Spinal cord (tissue), 9 donors: ENCODE measurements at regions not wholly inside any gene's neighbourhood (a gene's known extent, or its start where the extent isn't known, plus 50 kb on each side); places are given as distances from the start of the nearest gene placed in this dataset.

Experiments
- DNase-seq, 6 donors: peaks; one replicate each; pipeline versions ENCODE4 v3.0.0 to v3.0.0-alpha.2; 2013 to 2015; ENCODE audit warnings: low spot score in 6 of 6, low read depth in 4 of 6
- H3K27ac ChIP-seq: one replicate; pipeline ENCODE4 v1.5.1; 2013; ENCODE audit warnings: low read depth, low read length, control low read depth
- H3K27me3 ChIP-seq: one replicate; pipeline ENCODE4 v1.6.1; 2013; ENCODE audit warnings: low read length; ENCODE audit not compliant: control insufficient read depth, insufficient read depth
- H3K36me3 ChIP-seq: one replicate; pipeline ENCODE4 v1.6.1; 2013; ENCODE audit warnings: low read length; ENCODE audit not compliant: control insufficient read depth, insufficient read depth
- H3K4me1 ChIP-seq: one replicate; pipeline ENCODE4 v1.6.1; 2013; ENCODE audit warnings: low read length; ENCODE audit not compliant: control insufficient read depth, insufficient read depth
- H3K4me3 ChIP-seq: one replicate; pipeline ENCODE4 v1.5.1; 2013; ENCODE audit warnings: low read depth, low read length, control low read depth
- H3K9me3 ChIP-seq: one replicate; pipeline ENCODE4 v1.6.1; 2013; ENCODE audit warnings: low read length; ENCODE audit not compliant: control insufficient read depth, insufficient read depth
- WGBS: methylation state at CpG from one replicate; pipeline ENCODE4 v1.1.5; 2013; ENCODE audit warnings: missing lambda C conversion rate; ENCODE audit not compliant: insufficient coverage; 5-methylcytosine and 5-hydroxymethylcytosine counted together
- donor health status: healthy.

DNA sequence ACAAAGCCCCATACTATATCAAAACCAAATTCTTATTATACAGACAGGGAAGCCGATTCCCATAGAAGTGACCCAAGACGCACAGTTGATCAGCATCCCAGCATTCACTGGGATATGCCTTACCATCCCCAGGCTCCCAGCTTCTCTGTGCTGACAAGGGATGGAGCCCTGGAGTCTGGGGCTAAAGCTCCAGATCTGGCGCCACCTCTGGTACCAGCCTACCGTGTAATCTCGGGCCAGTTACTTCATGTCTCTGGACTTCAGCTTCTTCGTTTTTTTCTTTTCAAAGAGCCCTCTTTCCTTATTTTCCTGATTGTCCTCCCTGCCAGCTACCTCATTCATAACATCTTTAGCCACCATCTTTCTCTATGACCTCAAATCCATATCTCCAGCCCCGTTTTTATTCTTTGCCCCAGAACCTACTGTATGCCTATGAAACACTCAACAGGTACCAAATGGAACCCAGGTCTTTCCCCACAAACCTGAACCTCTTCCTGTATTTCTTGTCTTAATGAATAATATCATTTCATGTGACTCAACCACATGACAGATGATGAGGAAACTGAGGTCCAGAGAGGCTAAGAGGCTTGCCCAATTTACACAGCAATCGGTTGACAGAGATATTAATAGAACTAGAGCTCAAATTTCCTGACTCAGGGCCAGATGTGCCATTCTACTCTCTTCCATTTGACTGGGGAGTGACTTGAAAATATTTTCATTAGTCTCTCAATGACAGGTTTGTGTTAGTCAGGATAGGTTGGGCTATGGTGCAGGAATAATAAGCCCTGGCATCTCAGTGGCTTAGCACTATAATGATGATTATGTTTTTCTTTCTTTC, 85.4 kb upstream of the TLE3 start:
- H3K36me3 ChIP-seq = no peaks in the 10 kb centered on the region
- H3K27ac ChIP-seq = no peak overlapping the region
- H3K4me3 ChIP-seq = no peak overlapping the region
- H3K4me1 ChIP-seq = peaks cover 22% of the 10 kb centered on the region
- H3K27me3 ChIP-seq = no peaks in the 10 kb centered on the region
- H3K9me3 ChIP-seq = no peaks in the 10 kb centered on the region
- DNase-seq = no peak
- 84% methylated on average over 6 of the region's 8 CpGs for WGBS

DNA sequence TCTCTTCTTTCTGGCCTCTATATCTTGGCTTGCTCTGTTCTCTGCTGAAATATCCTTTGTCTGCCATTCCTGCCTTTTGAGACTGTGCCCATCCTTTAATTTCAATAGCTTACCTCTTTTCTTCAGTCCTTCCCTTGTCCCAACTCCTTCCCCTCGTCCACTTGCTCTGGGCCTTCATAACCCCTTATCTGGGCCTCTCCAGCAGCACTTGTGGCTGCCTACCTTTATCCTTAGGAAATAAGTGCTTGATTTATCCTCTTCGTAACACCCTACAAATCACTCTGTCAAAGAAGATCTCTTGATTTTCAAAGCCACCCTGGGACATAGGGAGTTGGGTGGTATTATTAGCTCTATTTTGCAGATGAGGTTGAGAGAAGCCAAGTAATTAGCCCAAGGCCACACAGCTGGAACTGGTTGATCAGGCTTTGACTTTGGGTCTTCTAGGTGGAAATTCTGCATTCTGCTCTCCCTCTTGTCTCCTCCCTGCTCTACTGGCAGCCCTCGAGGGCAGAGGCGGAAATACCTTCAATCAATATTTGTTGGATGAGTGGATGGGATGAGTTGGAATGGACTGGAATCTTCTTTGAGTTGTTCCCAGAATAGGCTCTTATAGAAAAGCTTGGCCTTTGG, 84.0 kb upstream of the TLE3 start:
- H3K27me3 ChIP-seq = no peaks in the 10 kb centered on the region
- no peak overlapping the region for H3K27ac ChIP-seq
- no peak overlapping the region for H3K4me3 ChIP-seq
- no peak for DNase-seq
- no peaks in the 10 kb centered on the region for H3K36me3 ChIP-seq
- H3K9me3 ChIP-seq = no peaks in the 10 kb centered on the region
- peaks cover 15% of the 10 kb centered on the region for H3K4me1 ChIP-seq
- 63% methylated on average over 1 of the region's 4 CpGs for WGBS

DNA sequence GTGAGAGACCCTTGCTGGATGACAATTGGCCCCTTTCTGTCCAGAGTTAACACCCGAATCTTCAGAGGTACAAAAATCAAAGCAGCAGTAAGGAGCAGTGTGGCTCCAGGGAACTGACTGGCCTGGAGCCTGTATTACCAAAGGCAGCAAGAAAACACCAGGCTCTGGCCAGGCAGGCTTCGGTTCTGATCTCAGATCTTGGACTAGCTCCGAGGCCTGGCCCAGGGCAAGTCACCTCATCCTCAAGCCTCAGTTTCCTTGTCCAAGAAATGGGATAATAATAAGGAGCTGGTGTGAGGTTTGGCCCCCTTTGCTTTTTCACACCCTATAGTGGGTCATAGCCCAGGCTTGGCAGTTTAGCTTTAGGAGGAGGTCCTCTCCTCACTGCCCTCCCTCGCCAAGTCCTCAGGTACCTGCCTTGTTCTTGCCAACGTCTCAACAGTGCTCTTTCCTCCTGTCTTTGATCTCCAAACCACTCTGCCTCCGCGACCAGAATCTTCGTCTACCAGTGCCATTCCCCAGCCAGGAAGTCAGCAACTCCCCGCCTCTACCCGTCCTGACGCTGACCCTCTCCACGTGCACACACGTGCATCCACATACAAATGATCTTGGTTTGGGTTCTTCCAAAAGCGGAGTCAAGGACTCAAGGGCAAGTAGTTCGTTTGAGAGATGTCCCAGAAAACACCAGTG, 82.6 kb upstream of the TLE3 start:
- Histone ChIP-seq H3K36me3 (no peaks in the 10 kb centered on the region), H3K4me1 (peaks cover 10% of the 10 kb centered on the region), H3K4me3 (no peak overlapping the region), H3K27me3 (no peaks in the 10 kb centered on the region), H3K27ac (no peak overlapping the region), H3K9me3 (no peaks in the 10 kb centered on the region)
- WGBS = 90% methylated on average over 7 of the region's 15 CpGs
- no peak for DNase-seq

DNA sequence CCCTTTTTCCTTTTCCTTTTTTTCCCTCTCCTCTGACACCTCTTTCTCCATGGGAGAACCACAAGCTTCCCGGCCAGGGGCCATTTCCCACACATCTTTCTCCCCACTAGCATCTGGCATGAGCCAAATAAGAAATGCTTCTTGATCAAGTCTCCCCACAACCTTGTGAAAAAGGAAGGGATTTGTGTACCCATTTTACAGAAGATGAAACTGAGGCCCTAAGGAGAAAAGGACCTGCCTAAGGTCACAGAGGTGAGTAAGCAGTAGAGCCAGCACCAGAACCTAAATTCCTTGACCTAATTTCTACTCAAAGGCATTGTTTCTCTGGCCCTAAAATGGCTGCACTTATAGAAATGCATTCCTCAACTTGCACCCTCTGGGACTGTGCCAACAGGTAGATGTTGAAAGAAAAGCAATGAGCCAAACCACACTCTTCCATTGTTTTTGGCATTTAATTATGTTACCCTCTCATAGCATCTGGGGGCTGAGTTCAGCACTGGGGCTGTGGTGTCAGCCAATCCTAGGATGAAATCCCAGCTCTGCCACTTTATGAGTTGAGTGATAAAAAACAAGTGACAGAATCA, 81.7 kb upstream of the TLE3 start:
- peaks cover 10% of the 10 kb centered on the region for H3K4me1 ChIP-seq
- H3K36me3 ChIP-seq = no peaks in the 10 kb centered on the region
- no peak for DNase-seq
- no peaks in the 10 kb centered on the region for H3K27me3 ChIP-seq
- WGBS = no CpG with 5 or more reads among the region's 1 CpG
- H3K9me3 ChIP-seq = no peaks in the 10 kb centered on the region
- no peak overlapping the region for H3K4me3 ChIP-seq
- H3K27ac ChIP-seq = no peak overlapping the region

DNA sequence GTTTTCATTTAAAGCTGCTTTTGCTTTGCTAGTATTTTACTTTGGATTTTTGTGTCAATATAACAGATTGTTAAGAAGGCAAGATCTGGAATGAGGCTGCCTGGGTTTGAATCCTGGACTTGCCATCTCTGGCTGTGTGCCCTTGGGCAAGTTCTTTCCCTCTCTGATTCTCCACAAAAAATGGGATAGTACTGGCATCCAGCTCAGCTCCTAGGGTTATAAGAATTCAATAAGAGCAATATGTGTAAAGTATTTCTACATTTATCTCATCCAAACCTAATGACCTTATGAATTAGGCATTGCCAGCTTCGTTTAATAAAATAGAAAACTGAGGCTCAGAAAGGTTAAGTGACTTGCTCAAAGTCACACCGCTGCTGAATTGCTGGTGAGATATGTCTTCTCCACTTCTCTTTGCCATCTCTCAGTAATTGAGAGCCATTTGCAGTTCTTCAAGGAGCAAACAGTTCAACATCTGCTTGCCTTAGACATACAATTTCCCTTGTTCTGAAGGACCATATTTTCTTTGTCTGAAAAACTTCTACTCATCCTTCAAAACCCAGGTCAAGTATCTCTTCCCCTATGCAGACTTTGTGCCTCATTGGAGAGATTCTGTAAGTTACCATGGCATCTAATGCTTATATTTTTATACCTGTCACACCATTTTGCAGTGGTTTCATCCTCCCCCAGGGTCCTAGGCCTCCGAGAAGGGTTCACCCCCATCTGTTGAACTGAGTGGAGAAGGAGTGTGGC, 80.8 kb upstream of the TLE3 start:
- Histone ChIP-seq H3K9me3 (no peaks in the 10 kb centered on the region), H3K4me3 (no peak overlapping the region), H3K4me1 (peaks cover 10% of the 10 kb centered on the region), H3K27me3 (no peaks in the 10 kb centered on the region), H3K27ac (no peak overlapping the region), H3K36me3 (no peaks in the 10 kb centered on the region)
- WGBS = 84% methylated on average over 2 of the region's 3 CpGs
- no peak for DNase-seq

DNA sequence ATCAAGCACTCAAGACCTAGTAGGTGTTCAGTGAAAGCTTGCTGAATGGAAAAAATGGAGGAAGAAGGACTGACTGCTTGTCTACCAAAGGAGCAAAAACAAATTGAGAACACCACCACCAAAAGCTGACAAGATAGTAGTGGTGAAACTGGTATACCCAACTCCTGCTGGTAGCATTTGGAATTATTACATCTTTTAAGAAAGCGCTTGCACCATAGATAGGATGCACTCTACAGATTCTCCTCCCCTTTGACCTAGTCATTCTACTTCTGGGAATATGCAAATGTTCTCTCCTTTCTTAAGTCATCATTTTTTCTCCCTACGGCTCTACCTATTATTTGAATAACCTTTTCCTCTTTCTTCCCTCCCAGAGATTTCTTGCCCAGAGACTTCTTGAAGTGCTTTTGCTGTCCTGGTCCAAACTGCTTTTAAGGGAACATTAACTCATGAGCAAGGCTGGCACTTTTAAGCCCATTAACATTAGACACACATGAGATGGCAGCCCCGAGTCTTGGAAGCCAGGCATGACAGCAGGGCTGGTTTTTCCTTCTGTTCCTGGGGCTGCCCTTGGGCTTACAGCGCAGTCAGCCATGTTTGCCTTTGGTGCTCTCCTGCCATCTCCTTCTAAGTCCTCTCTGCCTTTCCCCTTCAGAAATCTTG, 75.0 kb upstream of the TLE3 start:
- no peaks in the 10 kb centered on the region for H3K4me1 ChIP-seq
- no peak overlapping the region for H3K27ac ChIP-seq
- peaks cover 2% of the 10 kb centered on the region for H3K27me3 ChIP-seq
- peak in 1 of 6 donors; percentile 46 for DNase-seq
- 83% methylated on average over 4 of the region's 4 CpGs for WGBS
- H3K9me3 ChIP-seq = no peaks in the 10 kb centered on the region
- no peaks in the 10 kb centered on the region for H3K36me3 ChIP-seq
- no peak overlapping the region for H3K4me3 ChIP-seq

DNA sequence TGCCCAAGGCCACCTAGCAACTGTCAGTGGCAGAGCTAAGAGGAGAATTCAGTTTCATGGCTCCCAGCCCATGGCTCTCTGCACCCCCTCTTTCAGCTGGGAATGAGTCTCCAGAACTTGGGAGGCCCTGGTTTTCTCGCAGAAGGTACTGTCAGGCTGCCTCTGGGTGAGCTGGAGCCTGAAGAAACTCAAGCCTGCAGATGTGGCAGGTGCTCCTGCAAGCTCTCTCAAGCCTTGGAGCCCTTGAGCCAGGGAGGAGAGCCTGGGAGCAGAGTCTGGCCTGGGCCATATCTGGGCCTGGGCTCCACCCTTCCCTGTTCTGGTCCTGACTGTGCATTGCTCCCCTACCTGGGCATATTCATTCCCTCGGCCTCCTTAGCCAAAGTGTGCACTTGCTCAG, 74.4 kb upstream of the TLE3 start:
- Histone ChIP-seq H3K9me3 (no peaks in the 10 kb centered on the region), H3K36me3 (no peaks in the 10 kb centered on the region), H3K4me3 (no peak overlapping the region), H3K27me3 (peaks cover 2% of the 10 kb centered on the region), H3K4me1 (no peaks in the 10 kb centered on the region), H3K27ac (no peak overlapping the region)
- 90% methylated on average over 2 of the region's 2 CpGs for WGBS
- DNase-seq = no peak

DNA sequence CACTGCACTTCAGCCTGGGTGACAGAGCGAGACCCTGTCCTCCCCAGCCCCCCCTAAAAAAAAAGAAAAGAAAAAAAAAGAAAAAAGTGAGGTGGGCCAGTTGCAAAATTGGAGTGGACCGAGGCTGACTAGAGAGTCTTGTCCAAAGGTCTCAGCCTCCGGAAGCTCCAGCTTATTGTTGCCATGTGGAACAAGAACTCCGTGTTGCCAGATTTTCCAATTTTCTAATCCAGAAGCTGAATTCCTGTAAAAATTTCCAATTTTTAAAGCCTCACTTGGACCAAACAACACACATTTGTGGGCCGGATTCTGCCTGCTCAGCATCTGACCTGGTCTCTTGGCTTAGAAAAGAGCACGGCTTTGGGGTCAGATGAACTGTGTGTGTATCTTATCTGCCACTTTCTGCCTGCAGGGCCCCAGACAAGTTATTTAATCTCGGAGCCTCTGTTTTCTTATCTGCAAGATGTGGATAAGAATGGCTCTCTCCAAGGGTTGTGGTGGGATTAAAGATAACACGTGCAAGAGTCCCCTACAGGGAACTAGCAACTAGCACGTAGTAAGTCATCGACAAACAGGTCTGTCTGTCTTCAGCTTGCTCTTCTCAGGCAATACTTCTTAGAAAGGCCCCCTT, 73.7 kb upstream of the TLE3 start:
- peaks cover 6% of the 10 kb centered on the region for H3K4me1 ChIP-seq
- H3K36me3 ChIP-seq = no peaks in the 10 kb centered on the region
- H3K27ac ChIP-seq = no peak overlapping the region
- no peak for DNase-seq
- H3K4me3 ChIP-seq = no peak overlapping the region
- H3K9me3 ChIP-seq = no peaks in the 10 kb centered on the region
- peaks cover 2% of the 10 kb centered on the region for H3K27me3 ChIP-seq
- 88% methylated on average over 6 of the region's 10 CpGs for WGBS
